A549 (cell line): ENCODE measurements at regions not wholly inside any gene's neighbourhood (a gene's known extent, or its start where the extent isn't known, plus 50 kb on each side); places are given as distances from the start of the nearest gene placed in this dataset.
"Not testable (repeated sequence)": the region's sequence is repeated elsewhere in the genome, so short reads cannot be mapped to it uniquely, and the experiment has no call there.

Experiments
- CHD2 ChIP-seq: fragments of 150-350 bp; IDR thresholded peaks from 2 replicates; pipeline ENCODE4 v1.6.1; 2014; ENCODE audit warnings: low read length; ENCODE audit not compliant: partially characterized antibody
- CHD4 ChIP-seq: fragments of 200-600 bp; sonication (generic); IDR thresholded peaks from 2 replicates; pipeline ENCODE4 v1.6.1; 2016; ENCODE audit warnings: antibody characterized with exemption, mild to moderate bottlenecking, borderline replicate concordance
- CTCF ChIP-seq: fragments of >200 bp; sonication (Bioruptor Twin); formaldehyde crosslinking; IDR thresholded peaks from 3 replicates; pipeline ENCODE4 v1.5.1; 2016
- HDAC2 ChIP-seq: fragments of 200-600 bp; sonication (generic); IDR thresholded peaks from 2 replicates; pipeline ENCODE4 v1.6.1; 2016
- HOXA7 ChIP-seq: fragments of 250-450 bp; sonication (Bioruptor Pico); IDR thresholded peaks from 2 replicates; pipeline ENCODE4 v1.5.0; 2020; ENCODE audit warnings: mild to moderate bottlenecking, moderate library complexity
- JUNB ChIP-seq: fragments of >200 bp; sonication (Bioruptor Twin); formaldehyde crosslinking; IDR thresholded peaks from 2 replicates; pipeline ENCODE4 v1.6.1; 2016
- MAX ChIP-seq: IDR thresholded peaks from 2 replicates; pipeline ENCODE4 v1.6.1; 2012
- MYC ChIP-seq: IDR thresholded peaks from 2 replicates; pipeline ENCODE4 v1.6.1; 2012; ENCODE audit warnings: mild to moderate bottlenecking, inconsistent platforms, low read length, improper control_type of control experiment, borderline replicate concordance
- POLR2A ChIP-seq: IDR thresholded peaks from 2 replicates; pipeline ENCODE4 v1.6.1; 2012; ENCODE audit warnings: mild to moderate bottlenecking, low read length
- REST ChIP-seq: fragments of 200-600 bp; sonication (generic); IDR thresholded peaks from 2 replicates; pipeline ENCODE4 v1.6.1; 2016; ENCODE audit warnings: antibody characterized with exemption, mild to moderate bottlenecking, moderate library complexity

GRCh38 chr18:15026041-15026440, 278.1 kb downstream of the ANKRD30B start:
- not testable (repeated sequence) for TF ChIP-seq POLR2A; MYC; REST; CTCF; JUNB; HOXA7 (CRISPR knock-in tag); CHD4; CHD2; HDAC2; MAX
